ENCODE measurements at regions not wholly inside any gene's neighbourhood (a gene's known extent, or its start where the extent isn't known, plus 50 kb on each side); places are given as distances from the start of the nearest gene placed in this dataset.

GRCh38 chr12:53845932-53846331 lies 92.7 kb upstream of the HOXC13 start:
- no peak for TF ChIP-seq CTCF (IDR thresholded peaks at IDR 0.05)
- no peak for TF ChIP-seq POLR2A (IDR thresholded peaks at IDR 0.05)

Data from right lobe of liver (tissue), 4 donors.